ENCODE measurements at regions not wholly inside any gene's neighbourhood (a gene's known extent, or its start where the extent isn't known, plus 50 kb on each side); places are given as distances from the start of the nearest gene placed in this dataset.

DNA sequence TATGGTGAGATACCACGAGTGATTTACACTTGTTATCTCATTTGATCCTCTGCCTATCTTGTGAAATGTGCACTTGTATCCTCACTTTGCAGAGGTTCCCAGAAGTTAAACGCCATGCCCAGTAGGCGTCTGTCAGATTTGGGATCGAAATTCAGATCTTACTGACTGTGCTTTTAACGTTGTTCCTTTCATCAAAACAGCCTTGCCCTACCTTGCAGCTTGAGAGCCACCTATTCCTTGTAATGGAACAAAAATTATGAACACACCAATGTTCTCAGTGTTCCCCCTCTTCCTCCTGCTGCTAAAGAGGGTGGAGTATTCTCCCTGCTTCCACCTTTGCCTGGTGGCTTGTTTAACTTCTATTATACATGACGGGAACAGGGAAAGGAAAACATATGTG lies 257.0 kb downstream of the MSX2 start:
- TF ChIP-seq, protein P1, sequence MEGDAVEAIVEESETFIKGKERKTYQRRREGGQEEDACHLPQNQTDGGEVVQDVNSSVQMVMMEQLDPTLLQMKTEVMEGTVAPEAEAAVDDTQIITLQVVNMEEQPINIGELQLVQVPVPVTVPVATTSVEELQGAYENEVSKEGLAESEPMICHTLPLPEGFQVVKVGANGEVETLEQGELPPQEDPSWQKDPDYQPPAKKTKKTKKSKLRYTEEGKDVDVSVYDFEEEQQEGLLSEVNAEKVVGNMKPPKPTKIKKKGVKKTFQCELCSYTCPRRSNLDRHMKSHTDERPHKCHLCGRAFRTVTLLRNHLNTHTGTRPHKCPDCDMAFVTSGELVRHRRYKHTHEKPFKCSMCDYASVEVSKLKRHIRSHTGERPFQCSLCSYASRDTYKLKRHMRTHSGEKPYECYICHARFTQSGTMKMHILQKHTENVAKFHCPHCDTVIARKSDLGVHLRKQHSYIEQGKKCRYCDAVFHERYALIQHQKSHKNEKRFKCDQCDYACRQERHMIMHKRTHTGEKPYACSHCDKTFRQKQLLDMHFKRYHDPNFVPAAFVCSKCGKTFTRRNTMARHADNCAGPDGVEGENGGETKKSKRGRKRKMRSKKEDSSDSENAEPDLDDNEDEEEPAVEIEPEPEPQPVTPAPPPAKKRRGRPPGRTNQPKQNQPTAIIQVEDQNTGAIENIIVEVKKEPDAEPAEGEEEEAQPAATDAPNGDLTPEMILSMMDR (conservative IDR thresholded peaks at IDR 0.05), result no peak
- peaks cover 6% of the 10 kb centered on the region for H3K27me3 ChIP-seq (ENCODE audit: control insufficient read depth, insufficient read depth, low read length, poor library complexity, severe bottlenecking)
- no peaks in the 10 kb centered on the region for H3K36me3 Mint-ChIP-seq (ENCODE audit: low read depth)
- H3K4me3 ChIP-seq (ENCODE audit: low read length), result no peak overlapping the region
- 81 to 91% methylated on average over 5 to 6 of the region's 6 CpGs for WGBS, 2 experiments (ENCODE audit: insufficient coverage in 1 of 2, insufficient read length in 1 of 2)
- no peaks in the 10 kb centered on the region for H3K36me3 ChIP-seq (ENCODE audit: control insufficient read depth, insufficient read depth, low read length)
- H3K27ac ChIP-seq (ENCODE audit: low read depth, low read length), result no peak overlapping the region
- no peaks in the 10 kb centered on the region for H3K4me1 ChIP-seq (ENCODE audit: control insufficient read depth, insufficient read depth, low read length)
- no peak overlapping the region for H3K9ac ChIP-seq (ENCODE audit: extremely low read depth, low read length, poor library complexity, severe bottlenecking)
- H3K4me3 Mint-ChIP-seq, result no peak overlapping the region
- H3K27me3 Mint-ChIP-seq (ENCODE audit: insufficient read depth), result no peaks in the 10 kb centered on the region
- H3K27ac Mint-ChIP-seq, result no peak overlapping the region
- H3K9me3 ChIP-seq (ENCODE audit: control insufficient read depth, low read length), result no peaks in the 10 kb centered on the region
- peaks cover 16% of the 10 kb centered on the region for H3K4me1 Mint-ChIP-seq
- no peaks in the 10 kb centered on the region for H3K9me3 Mint-ChIP-seq
- DNase-seq, result no peak

DNA sequence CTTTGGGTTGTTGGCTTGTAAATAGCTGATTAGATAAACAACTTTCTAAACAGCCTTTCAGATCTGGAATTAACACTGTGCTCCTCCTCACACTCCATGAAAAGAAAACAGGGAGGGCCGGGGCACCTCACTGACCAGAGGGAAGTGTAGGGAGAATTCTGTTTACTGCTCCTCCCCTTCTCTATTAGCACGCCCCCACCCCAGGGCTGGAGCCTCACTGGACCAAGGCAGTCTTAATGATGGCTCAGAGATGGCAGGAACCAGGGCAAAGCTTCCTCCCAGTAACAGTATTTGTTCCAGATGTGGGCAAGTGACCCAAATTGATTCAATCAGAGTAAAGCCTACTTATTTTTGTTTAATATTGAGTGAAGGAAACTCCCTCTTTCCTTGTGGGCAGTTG lies 256.6 kb downstream of the MSX2 start:
- Mint-ChIP-seq H3K27ac (no peak overlapping the region), H3K9me3 (no peaks in the 10 kb centered on the region), H3K36me3 (ENCODE audit: low read depth) (no peaks in the 10 kb centered on the region), H3K27me3 (ENCODE audit: insufficient read depth) (no peaks in the 10 kb centered on the region), H3K4me1 (peaks cover 16% of the 10 kb centered on the region), H3K4me3 (no peak overlapping the region)
- Histone ChIP-seq H3K36me3 (ENCODE audit: control insufficient read depth, insufficient read depth, low read length) (no peaks in the 10 kb centered on the region), H3K4me3 (ENCODE audit: low read length) (no peak overlapping the region), H3K4me1 (ENCODE audit: control insufficient read depth, insufficient read depth, low read length) (no peaks in the 10 kb centered on the region), H3K9me3 (ENCODE audit: control insufficient read depth, low read length) (no peaks in the 10 kb centered on the region), H3K9ac (ENCODE audit: extremely low read depth, low read length, poor library complexity, severe bottlenecking) (no peak overlapping the region), H3K27me3 (ENCODE audit: control insufficient read depth, insufficient read depth, low read length, poor library complexity, severe bottlenecking) (peaks cover 6% of the 10 kb centered on the region), H3K27ac (ENCODE audit: low read depth, low read length) (no peak overlapping the region)
- DNase-seq, result no peak
- 90% methylated on average over 2 of the region's 2 CpGs; no CpG with 5 or more reads in 1 of the 2 experiments for WGBS, 2 experiments (ENCODE audit: insufficient coverage in 1 of 2, insufficient read length in 1 of 2)
- TF ChIP-seq, protein P1 (conservative IDR thresholded peaks at IDR 0.05), result no peak

DNA sequence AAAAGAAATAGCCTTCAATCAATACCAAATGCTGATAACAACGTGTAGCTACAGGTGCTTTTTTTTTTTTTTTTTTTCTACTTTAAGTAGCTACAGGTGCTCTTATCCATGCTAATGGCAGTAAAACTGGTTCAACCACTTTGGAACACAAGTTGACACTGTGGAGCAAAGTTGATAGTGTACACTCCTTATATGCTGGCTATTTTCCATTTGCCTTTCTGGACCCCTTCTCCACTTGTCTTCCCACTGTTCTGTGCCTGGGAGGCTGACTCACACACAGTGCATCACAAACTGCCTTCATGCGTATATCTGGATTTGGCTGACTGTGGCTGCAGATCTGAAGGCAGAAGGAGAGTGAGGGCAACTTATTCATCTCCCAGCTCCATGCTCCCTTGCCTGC lies 247.9 kb downstream of the MSX2 start:
- TF ChIP-seq, protein P1 (conservative IDR thresholded peaks at IDR 0.05), result no peak
- Mint-ChIP-seq H3K36me3 (ENCODE audit: low read depth) (no peaks in the 10 kb centered on the region), H3K27ac (no peak overlapping the region), H3K27me3 (ENCODE audit: insufficient read depth) (no peaks in the 10 kb centered on the region), H3K9me3 (peaks cover 2% of the 10 kb centered on the region), H3K4me3 (no peak overlapping the region), H3K4me1 (no peaks in the 10 kb centered on the region)
- DNase-seq, result no peak
- Histone ChIP-seq H3K4me1 (ENCODE audit: control insufficient read depth, insufficient read depth, low read length) (no peaks in the 10 kb centered on the region), H3K9me3 (ENCODE audit: control insufficient read depth, low read length) (no peaks in the 10 kb centered on the region), H3K4me3 (ENCODE audit: low read length) (no peak overlapping the region), H3K36me3 (ENCODE audit: control insufficient read depth, insufficient read depth, low read length) (no peaks in the 10 kb centered on the region), H3K9ac (ENCODE audit: extremely low read depth, low read length, poor library complexity, severe bottlenecking) (no peak overlapping the region), H3K27ac (ENCODE audit: low read depth, low read length) (no peak overlapping the region), H3K27me3 (ENCODE audit: control insufficient read depth, insufficient read depth, low read length, poor library complexity, severe bottlenecking) (no peaks in the 10 kb centered on the region)
- 68 to 75% methylated on average over 2 of the region's 2 CpGs for whole genome bisulfite sequencing, 2 experiments (ENCODE audit: insufficient coverage in 1 of 2, insufficient read length in 1 of 2)

Measured in endodermal cell (in vitro differentiated cells).